Upper lobe of left lung (tissue), 4 donors: ENCODE measurements at regions not wholly inside any gene's neighbourhood (a gene's known extent, or its start where the extent isn't known, plus 50 kb on each side); places are given as distances from the start of the nearest gene placed in this dataset.

ENCODE experiments used
- EP300 ChIP-seq, 4 donors: sonication (generic); formaldehyde crosslinking; IDR thresholded peaks; one replicate each; pipeline ENCODE4 v1.5.1; 2017; ENCODE audit warnings: antibody characterized with exemption in 4 of 4, control low read depth in 2 of 4
- POLR2A ChIP-seq, 4 donors: fragments of 450-650 bp; IDR thresholded peaks; one replicate each; pipeline ENCODE4 v1.5.1; 2016 to 2017; ENCODE audit warnings: antibody characterized with exemption in 4 of 4, mild to moderate bottlenecking in 2 of 4
- POLR2AphosphoS5 ChIP-seq, 2 donors: sonication (generic); formaldehyde crosslinking; IDR thresholded peaks; one replicate each; pipeline ENCODE4 v1.5.1; 2017; ENCODE audit warnings: antibody characterized with exemption in 2 of 2
- TF ChIP-seq, protein P1 (sequence below), 6 experiments: fragments of 450-650 bp in 4 of 6; fragments of 200-600 bp in 2 of 6; sonication (generic) in 2 of 6; IDR thresholded peaks; one replicate each; pipeline ENCODE4 v1.5.1; 2016 to 2019; ENCODE audit warnings: antibody characterized with exemption in 6 of 6

DNA sequence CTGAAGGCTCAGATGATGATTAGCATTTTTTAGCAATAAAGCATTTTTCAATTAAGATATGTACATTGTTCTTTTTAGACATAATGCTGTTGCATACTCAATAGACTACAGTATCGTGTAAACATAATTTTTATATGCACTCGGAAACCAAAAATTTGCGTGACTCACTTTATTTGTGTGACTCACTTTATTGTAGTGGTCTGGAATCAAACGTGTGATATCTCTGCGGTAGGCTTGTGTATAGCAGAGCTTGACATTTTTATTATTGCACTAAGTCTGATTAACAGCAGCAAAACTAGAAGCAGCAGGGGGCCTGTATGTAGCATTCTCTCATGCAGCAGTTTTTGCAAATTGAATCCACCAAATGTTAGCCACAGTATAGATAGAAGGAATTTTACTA lies 119.1 kb upstream of the PRDX4 start:
- TF ChIP-seq POLR2A (IDR thresholded peaks at IDR 0.05) (no peak), EP300 (IDR thresholded peaks at IDR 0.05) (no peak), POLR2AphosphoS5 (IDR thresholded peaks at IDR 0.05) (no peak)
- TF ChIP-seq, protein P1, sequence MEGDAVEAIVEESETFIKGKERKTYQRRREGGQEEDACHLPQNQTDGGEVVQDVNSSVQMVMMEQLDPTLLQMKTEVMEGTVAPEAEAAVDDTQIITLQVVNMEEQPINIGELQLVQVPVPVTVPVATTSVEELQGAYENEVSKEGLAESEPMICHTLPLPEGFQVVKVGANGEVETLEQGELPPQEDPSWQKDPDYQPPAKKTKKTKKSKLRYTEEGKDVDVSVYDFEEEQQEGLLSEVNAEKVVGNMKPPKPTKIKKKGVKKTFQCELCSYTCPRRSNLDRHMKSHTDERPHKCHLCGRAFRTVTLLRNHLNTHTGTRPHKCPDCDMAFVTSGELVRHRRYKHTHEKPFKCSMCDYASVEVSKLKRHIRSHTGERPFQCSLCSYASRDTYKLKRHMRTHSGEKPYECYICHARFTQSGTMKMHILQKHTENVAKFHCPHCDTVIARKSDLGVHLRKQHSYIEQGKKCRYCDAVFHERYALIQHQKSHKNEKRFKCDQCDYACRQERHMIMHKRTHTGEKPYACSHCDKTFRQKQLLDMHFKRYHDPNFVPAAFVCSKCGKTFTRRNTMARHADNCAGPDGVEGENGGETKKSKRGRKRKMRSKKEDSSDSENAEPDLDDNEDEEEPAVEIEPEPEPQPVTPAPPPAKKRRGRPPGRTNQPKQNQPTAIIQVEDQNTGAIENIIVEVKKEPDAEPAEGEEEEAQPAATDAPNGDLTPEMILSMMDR (IDR thresholded peaks at IDR 0.05) = no peak
